Prostate gland (tissue), 2 donors: ENCODE measurements at regions not wholly inside any gene's neighbourhood (a gene's known extent, or its start where the extent isn't known, plus 50 kb on each side); places are given as distances from the start of the nearest gene placed in this dataset.

Experiments used
- POLR2A ChIP-seq: fragments of 450-650 bp; IDR thresholded peaks from one replicate; pipeline ENCODE4 v1.6.1; 2016; ENCODE audit warnings: antibody characterized with exemption, mild to moderate bottlenecking
- POLR2AphosphoS5 ChIP-seq: sonication (generic); formaldehyde crosslinking; IDR thresholded peaks from one replicate; pipeline ENCODE4 v1.6.1; 2017; ENCODE audit warnings: antibody characterized with exemption
- TF ChIP-seq, protein P1 (sequence below), 4 experiments: fragments of 200-600 bp in 2 of 4; fragments of 450-650 bp in 2 of 4; sonication (generic) in 2 of 4; IDR thresholded peaks; 1 replicate in 3 of 4; 2 replicates in 1 of 4; pipeline ENCODE4 v1.5.1; 2016 to 2019; ENCODE audit warnings: antibody characterized with exemption in 4 of 4, mild to moderate bottlenecking in 2 of 4, moderate library complexity in 2 of 4

DNA sequence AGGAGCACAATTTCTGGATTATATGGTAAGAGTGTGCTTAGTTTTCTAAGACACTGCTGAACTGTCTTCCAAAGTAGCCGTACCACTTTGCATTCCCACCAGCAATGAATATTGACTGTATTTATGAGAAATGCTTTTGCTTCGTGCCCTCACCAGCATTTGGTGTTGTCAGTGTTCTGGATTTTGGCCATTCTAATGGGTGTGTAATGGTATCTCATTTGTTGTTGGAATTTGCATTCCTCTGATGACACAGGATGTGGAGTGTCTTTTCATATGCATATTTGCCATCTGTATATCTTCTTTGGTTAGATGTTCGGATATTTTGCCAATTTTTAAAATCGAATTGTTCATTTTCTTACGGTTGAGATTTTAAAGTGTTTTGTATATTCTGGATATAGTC, 558.5 kb upstream of the FZD8 start:
- TF ChIP-seq, protein P1, sequence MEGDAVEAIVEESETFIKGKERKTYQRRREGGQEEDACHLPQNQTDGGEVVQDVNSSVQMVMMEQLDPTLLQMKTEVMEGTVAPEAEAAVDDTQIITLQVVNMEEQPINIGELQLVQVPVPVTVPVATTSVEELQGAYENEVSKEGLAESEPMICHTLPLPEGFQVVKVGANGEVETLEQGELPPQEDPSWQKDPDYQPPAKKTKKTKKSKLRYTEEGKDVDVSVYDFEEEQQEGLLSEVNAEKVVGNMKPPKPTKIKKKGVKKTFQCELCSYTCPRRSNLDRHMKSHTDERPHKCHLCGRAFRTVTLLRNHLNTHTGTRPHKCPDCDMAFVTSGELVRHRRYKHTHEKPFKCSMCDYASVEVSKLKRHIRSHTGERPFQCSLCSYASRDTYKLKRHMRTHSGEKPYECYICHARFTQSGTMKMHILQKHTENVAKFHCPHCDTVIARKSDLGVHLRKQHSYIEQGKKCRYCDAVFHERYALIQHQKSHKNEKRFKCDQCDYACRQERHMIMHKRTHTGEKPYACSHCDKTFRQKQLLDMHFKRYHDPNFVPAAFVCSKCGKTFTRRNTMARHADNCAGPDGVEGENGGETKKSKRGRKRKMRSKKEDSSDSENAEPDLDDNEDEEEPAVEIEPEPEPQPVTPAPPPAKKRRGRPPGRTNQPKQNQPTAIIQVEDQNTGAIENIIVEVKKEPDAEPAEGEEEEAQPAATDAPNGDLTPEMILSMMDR (IDR thresholded peaks at IDR 0.05), result no peak
- TF ChIP-seq POLR2A (no peak), POLR2AphosphoS5 (no peak)
